Left renal pelvis (tissue), 4 donors: ENCODE measurements at regions not wholly inside any gene's neighbourhood (a gene's known extent, or its start where the extent isn't known, plus 50 kb on each side); places are given as distances from the start of the nearest gene placed in this dataset.
"Not testable (repeated sequence)": the region's sequence is repeated elsewhere in the genome, so short reads cannot be mapped to it uniquely, and the experiment has no call there.

ENCODE experiments used
- DNase-seq, 4 donors: peaks; one replicate each; pipeline ENCODE4 v3.0.0-alpha.2; 2013; ENCODE audit warnings: low read depth in 4 of 4, low spot score in 3 of 4

DNA sequence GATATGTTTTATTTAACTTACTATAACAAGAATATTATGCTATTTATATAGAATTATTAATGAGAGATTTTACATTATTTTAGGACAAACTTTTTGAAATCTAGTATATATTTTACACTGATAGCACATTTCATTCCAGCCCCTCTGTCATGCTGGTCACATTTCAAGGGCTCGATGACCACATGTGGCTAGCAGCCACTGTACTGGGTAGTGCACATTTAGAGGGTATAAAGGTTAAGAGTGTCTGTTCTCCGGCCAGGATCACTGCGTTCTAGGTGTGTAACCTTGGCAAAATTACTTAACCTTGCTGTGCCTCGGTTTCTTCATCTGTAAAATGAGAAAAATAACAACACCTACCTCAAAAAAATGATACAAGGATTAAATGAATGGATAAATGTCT is 87.2 kb upstream of the TNP1 start:
- DNase-seq, result no peak

DNA sequence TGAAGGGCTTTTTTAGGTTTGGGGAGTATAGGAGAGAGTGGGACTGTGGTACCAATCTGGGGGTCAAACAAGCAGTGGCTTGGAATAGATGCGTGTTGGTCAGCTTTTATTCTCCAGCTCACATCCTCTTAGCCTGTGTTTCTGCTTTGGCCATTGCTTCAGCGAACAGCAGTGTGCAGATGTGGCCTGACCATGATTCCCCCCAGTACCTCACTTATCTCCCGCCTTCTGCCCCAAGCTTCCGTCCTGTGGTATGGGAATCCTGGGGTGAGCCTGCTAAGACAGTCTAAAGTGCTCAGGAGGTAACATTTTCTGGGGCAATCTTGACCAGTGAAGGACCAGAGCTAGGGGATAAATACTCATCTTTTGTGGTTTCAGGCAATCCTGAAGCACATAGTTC is 84.9 kb upstream of the TNP1 start:
- DNase-seq, result no peak

GRCh38 chr2:216943109-216943508 is 83.2 kb upstream of the TNP1 start:
- DNase-seq, result no peak

- DNase-seq, result no peak
These were observed 82.6 kb upstream of the TNP1 start for GRCh38 chr2:216942465-216942864.

DNA sequence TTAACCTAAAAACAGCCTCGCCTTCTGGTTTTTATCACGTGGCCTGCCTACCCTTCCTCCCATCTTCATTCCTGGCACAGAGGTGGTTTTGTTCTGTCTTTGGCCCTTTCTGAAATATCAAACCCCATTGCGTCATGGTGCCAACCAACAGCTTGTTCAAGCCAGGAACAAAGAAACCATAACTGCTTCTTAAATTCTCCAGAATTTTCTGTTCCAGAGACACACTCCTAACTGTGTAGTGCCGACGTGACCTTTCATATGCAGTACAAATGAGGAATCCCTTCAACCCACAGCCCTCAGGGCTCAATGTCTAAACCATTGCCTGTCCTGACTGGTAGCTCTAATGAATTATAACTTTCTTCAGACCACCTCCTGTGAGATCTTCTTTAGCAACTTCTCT is 82.2 kb upstream of the TNP1 start:
- no peak for DNase-seq

DNA sequence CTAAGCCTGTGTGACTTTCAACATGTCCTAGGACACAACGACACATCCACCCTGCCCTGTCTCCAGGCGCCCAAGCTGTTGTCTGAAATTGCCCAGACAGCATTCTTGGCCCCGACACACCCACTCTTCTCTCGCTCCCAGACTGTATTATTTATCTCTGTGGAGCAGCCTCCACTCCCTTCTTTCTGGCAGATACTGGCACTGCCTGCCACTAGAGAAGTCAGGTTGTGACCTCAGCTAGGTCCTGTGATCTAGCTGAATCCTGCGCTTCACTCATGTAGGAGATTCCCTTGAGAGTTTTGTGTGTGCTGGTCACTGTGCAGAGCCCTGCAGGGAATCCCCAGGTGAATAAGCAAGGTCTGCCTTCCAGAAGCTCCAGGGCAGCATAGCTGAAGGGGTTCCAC is 77.1 kb upstream of the TNP1 start:
- no peak for DNase-seq

DNA sequence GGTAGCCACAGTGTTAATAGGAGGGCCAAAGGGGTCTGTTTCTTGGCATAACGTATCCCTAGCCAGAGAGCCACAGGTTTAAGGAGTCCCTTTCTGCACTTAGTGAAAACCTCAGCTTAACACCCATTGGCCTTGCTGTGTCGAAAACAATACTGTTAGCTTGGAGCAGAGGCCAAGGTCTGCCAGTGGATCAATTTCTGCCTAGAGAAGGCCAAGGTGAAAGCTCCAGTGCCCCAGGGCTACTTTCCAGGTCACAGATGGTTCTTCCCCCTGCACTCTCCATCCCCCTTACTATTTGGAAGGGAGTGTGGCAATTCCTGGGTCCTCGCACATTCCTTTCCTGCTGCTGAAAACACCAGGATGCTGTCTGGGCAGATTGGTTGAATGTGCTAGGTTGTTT is 74.8 kb upstream of the TNP1 start:
- DNase-seq, result no peak

DNA sequence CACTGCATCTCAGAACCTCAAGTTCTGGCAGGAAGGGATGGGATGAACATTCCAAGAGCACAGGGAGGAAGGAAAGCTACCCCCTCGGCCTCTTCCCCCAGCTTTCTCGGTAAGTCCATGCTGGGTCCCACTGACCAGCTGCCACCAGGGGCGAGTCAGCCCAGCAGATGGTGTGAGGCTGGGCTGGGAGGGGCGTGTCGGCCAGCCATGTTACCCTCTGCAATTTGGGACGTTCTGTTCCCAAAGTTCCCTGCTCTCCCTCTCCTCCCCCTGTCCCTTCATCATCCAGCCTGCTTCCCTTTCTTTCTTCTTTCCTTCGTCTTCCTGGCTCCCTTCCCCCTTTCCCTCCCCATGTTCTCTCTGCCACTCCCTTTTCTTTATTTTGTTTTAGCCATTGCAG is 74.3 kb upstream of the TNP1 start:
- no peak for DNase-seq

GRCh38 chr2:216932863-216933548 is 73.1 kb upstream of the TNP1 start:
- DNase-seq, result no peak

DNA sequence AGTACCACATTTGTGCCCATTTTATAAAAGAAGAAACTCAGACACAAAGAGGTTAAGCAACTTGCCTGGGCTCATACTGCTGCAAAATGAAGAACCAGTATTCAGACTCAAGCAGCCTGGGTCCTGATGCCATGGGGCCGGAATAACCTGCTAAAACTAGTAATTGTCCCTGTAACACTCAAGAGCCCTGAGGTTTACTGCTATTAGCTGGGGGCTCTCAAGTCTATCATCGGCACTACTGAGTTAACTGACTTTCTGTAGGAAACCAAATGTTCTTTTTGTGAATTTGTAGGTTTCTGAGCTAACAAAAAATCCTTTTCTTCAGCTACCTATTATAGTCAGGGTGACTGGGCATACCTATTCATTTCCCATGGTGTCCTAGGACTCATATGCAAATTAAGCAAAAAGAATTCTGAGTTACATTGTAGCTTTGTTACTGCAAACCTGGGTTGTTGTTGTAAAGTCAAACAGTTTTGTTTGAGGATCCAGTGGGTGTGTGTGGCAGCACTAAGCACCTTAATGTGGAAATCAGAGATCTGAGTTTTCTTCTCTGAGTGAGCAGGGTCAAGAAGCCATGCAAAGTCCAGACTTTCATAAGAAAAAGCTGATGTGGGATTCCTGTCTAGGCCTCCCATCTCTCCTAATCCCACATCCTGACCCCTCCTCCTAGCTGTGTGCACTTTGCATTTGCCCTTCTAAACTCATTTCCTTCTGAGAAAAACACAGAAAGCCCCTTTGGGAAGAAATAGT is 72.4 kb upstream of the TNP1 start:
- no peak for DNase-seq

DNA sequence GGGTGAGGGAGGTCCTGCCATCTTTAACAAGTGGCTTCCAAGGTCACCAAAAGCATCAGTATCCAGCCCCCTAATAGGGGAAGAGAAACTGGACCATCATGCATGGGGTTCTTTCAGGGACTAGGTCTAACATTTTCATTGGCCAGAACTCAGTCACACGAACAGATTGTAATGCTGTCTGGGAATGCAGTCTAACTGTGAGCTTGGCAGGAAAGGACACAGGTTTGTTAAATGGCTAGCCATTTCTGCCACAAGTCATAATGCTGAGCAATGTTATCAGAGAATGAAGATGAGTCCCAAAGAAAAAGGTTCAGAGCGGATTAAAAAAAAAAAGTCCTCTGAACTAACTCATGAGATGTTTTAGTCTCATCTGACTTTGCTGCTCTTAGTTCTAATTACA is 70.9 kb upstream of the TNP1 start:
- no peak for DNase-seq

GRCh38 chr2:216929338-216929737 is 69.5 kb upstream of the TNP1 start:
- DNase-seq, result not testable (repeated sequence)

DNA sequence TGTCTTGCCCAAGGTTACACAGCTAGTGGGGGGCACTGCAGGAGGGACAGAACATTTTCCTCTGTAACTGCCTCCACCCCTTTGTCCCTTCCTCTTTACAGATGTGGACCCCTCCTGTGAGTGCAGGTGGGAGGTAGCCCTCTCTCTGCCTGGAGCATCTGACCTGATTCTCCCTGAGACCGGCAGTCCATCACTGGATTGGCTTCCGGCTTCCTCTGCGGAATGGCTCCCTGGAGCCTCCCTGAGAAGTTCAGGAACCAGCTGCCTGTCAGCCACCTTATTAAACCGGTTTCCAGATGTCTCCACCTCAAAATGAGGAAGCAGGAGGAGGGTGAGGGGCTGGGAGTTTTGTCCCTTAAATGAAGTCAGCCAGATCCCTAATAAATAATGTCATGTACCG is 67.3 kb upstream of the TNP1 start:
- DNase-seq, result no peak

- no peak for DNase-seq
These were observed 65.9 kb upstream of the TNP1 start for GRCh38 chr2:216925636-216926366.

- DNase-seq, result no peak
These were observed 65.1 kb upstream of the TNP1 start for GRCh38 chr2:216925006-216925405.

DNA sequence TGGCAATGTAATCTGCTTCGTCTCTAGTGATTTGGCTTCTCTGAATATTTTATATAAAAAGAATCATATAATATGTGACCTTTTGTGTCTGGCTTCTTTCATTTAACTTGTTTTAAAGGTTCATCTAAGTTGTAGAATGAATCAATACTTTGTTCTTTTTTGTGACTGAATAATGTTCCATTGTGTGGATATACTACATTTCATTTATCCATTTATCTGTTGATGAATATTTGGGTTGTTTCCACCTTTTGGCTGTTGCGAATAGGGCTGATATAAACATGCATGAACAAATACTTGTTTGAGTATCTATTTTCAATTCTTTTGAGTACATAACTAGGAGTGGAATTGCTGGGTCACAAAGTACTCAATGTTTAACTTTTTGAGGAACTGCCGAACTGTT is 63.8 kb upstream of the TNP1 start:
- no peak for DNase-seq

- no peak for DNase-seq
These were observed 62.4 kb upstream of the TNP1 start for GRCh38 chr2:216922175-216922780.

GRCh38 chr2:216920937-216921456 is 61.1 kb upstream of the TNP1 start:
- no peak for DNase-seq

GRCh38 chr2:216920143-216920876 is 60.4 kb upstream of the TNP1 start:
- DNase-seq, result no peak

DNA sequence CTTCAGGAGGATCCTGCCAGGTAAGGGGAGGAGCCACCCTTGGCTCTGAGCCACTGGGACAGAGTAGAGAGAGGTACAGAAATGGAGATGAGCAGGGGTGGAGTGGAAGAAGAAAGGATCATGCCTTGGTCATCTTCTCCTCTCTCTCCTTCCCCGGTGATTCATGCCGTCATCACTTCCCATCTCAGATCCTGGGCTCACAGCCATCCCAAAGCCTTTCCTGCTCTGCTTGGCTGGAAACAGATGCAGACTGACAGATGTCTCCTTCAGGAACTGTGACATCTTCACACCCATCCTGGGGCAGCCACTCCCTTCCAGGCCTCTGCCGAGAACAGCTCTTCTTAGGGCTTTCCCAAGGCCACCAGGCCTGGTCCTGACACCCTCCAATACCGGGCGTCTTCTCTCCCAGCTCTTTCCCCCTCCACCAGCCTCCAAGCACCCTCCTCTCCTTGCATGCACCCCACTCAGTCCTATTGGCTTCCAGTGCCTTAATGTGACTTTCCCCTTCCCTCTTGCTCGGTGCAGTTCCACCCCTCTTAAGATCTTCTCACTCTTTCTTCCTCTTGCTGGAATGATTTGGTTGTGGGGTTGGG is 58.3 kb upstream of the TNP1 start:
- no peak for DNase-seq
